Stimulated activated CD4-positive, alpha-beta T cell treated with anti-CD3 and anti-CD28 coated beads, TNF-alpha, amount 100 ng/mL, for 4 hours (primary cell): ENCODE measurements at regions not wholly inside any gene's neighbourhood (a gene's known extent, or its start where the extent isn't known, plus 50 kb on each side); places are given as distances from the start of the nearest gene placed in this dataset.

Experiments used
- DNase-seq, 3 experiments: peaks; one replicate each; pipeline ENCODE4 v3.0.0-alpha.2; 2020; ENCODE audit warnings: low read depth in 3 of 3

- DNase-seq, result no peak
These were observed 70.8 kb upstream of the GNAZ start for GRCh38 chr22:22999523-22999922.

- DNase-seq, result no peak
These were observed 69.5 kb upstream of the GNAZ start for GRCh38 chr22:23000657-23001347.

DNA sequence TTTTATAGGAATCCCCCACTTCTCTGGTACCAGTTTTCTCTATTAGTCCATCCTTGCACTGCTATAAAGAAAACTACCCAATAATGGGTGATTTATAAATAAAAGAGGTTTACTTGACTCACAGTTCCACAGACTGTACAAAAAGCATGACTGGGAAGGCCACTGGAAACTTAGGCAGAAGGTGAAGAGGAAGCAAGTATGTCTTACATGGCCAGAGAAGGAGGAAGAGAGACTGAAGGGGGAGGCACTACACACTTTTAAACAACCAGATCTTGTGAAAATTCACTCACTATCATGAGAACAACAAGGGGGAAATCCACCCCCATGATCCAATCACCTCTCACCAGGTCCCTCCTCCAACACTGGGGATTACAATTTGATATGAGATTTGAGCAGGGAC lies 68.9 kb upstream of the GNAZ start:
- DNase-seq, result no peak

DNA sequence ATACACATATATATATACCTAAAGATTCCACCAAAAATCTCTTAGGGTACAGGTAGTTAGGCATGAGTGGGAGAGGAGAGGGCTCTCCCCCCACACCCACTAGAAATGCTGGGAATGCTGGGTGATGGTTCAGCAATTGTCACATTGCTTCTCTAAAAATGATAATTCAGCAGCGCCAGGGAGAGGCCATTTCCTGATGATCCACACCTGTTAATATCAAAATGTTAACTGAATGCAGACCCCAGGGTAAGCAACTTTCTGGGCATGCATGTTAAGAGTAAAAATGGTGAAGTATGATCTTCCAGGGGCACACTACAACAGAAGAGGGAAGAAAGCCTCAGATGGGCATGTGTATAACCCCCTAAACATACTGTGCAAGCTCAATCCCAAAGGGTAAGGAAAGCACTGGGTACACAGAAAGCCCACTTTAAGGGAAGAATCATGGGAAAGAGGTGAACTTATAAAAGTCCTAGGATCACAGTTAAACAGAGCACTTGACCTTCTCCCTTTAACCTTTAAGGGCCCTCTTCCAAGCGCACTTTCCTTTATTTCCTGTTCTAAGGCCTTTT lies 67.6 kb upstream of the GNAZ start:
- DNase-seq, result no peak

- DNase-seq, result no peak
These were observed 62.5 kb upstream of the GNAZ start for GRCh38 chr22:23007823-23008222.

- DNase-seq, result no peak
These were observed 61.4 kb upstream of the GNAZ start for GRCh38 chr22:23008896-23009295.
